ENCODE measurements at regions not wholly inside any gene's neighbourhood (a gene's known extent, or its start where the extent isn't known, plus 50 kb on each side); places are given as distances from the start of the nearest gene placed in this dataset.

DNA sequence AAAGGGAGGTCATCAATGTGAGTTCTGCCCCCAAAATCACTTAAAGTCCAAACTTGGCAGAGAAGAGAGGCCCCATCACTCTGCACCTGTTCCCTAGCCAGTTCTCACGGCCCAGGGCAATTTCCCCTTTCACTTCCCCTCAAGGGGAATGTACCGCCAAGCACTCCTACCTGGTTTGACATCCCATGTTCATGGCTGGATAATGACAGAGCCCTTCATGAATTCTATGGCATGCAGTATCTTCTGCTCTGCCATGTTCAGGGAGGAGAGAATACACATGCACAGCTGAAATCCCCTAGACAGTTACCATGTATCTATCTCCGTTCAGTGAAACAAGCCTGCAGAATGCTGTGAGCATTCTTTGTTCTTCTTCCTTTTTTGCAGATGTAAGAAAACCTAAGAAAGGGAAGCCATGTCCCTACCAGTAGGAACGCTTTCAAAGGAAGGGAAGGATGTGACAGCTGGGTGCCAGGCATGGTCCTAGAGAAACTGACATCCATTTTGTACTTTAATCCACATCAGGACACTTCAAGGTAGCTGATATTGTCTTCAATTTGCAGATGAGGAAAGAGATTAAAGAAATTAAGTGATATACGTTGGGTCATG lies 79.8 kb upstream of the ARID1B start:
- no peak overlapping the region for H3K27ac ChIP-seq
- no peak for DNase-seq
- H3K27me3 ChIP-seq: no peaks in the 10 kb centered on the region
- no peak for TF ChIP-seq POLR2A (IDR thresholded peaks at IDR 0.05)
- TF ChIP-seq, protein P1, sequence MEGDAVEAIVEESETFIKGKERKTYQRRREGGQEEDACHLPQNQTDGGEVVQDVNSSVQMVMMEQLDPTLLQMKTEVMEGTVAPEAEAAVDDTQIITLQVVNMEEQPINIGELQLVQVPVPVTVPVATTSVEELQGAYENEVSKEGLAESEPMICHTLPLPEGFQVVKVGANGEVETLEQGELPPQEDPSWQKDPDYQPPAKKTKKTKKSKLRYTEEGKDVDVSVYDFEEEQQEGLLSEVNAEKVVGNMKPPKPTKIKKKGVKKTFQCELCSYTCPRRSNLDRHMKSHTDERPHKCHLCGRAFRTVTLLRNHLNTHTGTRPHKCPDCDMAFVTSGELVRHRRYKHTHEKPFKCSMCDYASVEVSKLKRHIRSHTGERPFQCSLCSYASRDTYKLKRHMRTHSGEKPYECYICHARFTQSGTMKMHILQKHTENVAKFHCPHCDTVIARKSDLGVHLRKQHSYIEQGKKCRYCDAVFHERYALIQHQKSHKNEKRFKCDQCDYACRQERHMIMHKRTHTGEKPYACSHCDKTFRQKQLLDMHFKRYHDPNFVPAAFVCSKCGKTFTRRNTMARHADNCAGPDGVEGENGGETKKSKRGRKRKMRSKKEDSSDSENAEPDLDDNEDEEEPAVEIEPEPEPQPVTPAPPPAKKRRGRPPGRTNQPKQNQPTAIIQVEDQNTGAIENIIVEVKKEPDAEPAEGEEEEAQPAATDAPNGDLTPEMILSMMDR (IDR thresholded peaks at IDR 0.05): no peak
- peaks cover 0 to 15% (median 0%) of the 10 kb centered on the region in 12 donors for H3K4me1 ChIP-seq
- no peaks in the 10 kb centered on the region for H3K36me3 ChIP-seq
- intact Hi-C loops (cut with DNase I): no loop called here
- H3K4me3 ChIP-seq: no peak overlapping the region
- ATAC-seq: no peak
- WGBS, 4 donors: 66 to 76% (median 68%) methylated on average over 5 of the region's 5 CpGs
- H3K9me3 ChIP-seq: no peaks in the 10 kb centered on the region

DNA sequence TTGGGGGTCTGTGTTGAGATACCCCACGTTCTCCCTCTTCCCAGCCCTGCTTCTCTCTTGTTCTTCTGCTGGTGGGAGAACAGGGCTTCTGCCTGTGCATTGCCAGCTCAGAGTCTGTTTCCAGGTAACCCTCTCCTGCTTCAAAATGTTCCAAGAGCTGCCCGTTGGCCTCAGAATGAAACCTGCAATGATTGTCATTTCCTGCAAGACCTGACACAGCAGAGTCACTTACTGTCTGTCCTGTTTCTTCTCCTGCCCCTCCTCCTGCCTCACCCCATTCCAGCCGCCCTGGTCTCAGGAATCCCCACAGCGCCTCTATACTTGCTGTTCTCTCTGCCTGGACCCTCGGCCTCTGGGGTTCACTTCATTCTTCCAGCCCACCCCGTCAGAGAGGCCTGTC lies 81.4 kb upstream of the ARID1B start:
- Histone ChIP-seq H3K4me3 (no peak overlapping the region), H3K27me3 (no peaks in the 10 kb centered on the region), H3K9me3 (no peaks in the 10 kb centered on the region), H3K4me1 (peaks cover 0 to 15% (median 0%) of the 10 kb centered on the region in 12 donors), H3K27ac (no peak overlapping the region), H3K36me3 (no peaks in the 10 kb centered on the region)
- intact Hi-C loops (cut with DNase I): no loop called here
- 82 to 91% (median 87%) methylated on average over 6 of the region's 6 CpGs for WGBS, 4 donors
- TF ChIP-seq, protein P1 (IDR thresholded peaks at IDR 0.05): no peak
- no peak for TF ChIP-seq POLR2A (IDR thresholded peaks at IDR 0.05)
- ATAC-seq: no peak
- no peak for DNase-seq

DNA sequence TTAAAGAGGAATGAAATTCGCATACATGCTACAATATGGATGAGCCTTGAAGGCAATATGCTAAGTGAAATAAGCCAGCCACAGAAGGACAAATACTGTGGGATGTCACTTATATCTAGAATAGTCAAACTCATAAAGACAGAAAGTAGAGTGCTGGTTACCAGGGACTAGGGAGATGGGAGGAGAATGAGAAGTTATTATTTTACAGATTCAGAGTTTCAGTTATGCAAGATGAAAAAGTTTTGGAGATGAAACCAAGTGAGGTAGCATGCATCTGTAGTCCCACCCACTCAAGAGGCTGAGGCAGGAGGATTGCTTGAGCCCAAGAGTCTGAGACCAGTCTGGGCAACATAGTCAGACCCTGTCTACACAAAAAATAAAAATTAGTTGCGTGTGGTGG lies 82.5 kb upstream of the ARID1B start:
- Histone ChIP-seq H3K27me3 (no peaks in the 10 kb centered on the region), H3K36me3 (no peaks in the 10 kb centered on the region), H3K27ac (no peak overlapping the region), H3K4me1 (peaks cover 0 to 15% (median 0%) of the 10 kb centered on the region in 12 donors), H3K4me3 (no peak overlapping the region), H3K9me3 (no peaks in the 10 kb centered on the region)
- WGBS, 4 donors: 94 to 97% (median 95%) methylated on average over 2 of the region's 2 CpGs
- intact Hi-C loops (cut with DNase I): loop anchor here in 1 of 10 donors (5.0 kb wide), 1 partner anchor 78 kb away; no protein-coding TSS in a partner anchor
- no peak for ATAC-seq
- no peak for DNase-seq
- TF ChIP-seq POLR2A (IDR thresholded peaks at IDR 0.05): no peak
- TF ChIP-seq, protein P1 (IDR thresholded peaks at IDR 0.05): no peak

DNA sequence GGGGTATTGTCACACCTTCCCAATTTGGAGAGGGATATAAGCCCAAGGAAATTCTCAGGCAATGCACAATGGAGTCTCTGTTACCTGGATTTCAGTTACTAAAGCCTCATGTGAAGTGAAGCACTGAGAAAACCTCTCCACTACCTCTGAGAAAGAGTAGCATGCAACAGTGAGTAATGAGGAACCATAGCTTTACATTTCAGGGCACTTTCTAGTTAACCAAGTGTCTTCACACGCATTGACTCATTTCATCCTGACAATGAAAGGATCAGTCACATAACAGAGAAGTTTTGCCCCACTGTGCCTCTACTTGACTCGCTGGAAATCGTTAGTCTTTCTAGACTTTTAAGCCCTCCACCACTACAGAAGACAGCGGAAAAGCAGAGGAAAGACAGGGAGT lies 86.2 kb upstream of the ARID1B start:
- H3K4me3 ChIP-seq: no peak overlapping the region
- no peak for TF ChIP-seq POLR2A (IDR thresholded peaks at IDR 0.05)
- no peaks in the 10 kb centered on the region for H3K36me3 ChIP-seq
- ATAC-seq (no peak), DNase-seq (no peak)
- intact Hi-C loops (cut with DNase I): loop anchor here in 1 of 10 donors (5.0 kb wide), 1 partner anchor 81 kb away; no protein-coding TSS in a partner anchor
- no peaks in the 10 kb centered on the region for H3K9me3 ChIP-seq
- H3K4me1 ChIP-seq: peaks cover 0 to 10% (median 6%) of the 10 kb centered on the region in 12 donors
- no peak overlapping the region for H3K27ac ChIP-seq
- no peaks in the 10 kb centered on the region for H3K27me3 ChIP-seq
- 93 to 95% (median 93%) methylated on average over 4 of the region's 4 CpGs for WGBS, 4 donors

DNA sequence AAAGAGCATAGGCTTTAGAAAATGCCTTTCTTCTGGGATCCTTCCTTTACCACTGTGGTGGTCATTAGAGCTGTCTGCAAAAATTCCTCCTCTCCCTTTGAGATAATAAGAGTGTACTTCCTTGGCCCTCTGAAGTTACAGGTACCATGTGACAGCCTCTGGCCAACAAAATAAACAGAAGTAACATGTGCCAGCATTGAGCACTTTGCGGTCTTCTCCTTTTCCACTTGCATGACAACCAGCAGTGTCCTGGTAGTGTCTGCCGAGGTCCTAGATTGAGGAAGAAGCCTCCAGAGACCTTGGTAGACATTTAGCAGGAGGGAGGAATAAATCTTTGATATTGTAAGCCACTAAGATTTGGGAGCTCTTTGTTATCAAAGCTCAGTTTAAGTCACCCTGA lies 87.5 kb upstream of the ARID1B start:
- no peak for TF ChIP-seq POLR2A (IDR thresholded peaks at IDR 0.05)
- TF ChIP-seq, protein P1 (IDR thresholded peaks at IDR 0.05): no peak
- Histone ChIP-seq H3K9me3 (no peaks in the 10 kb centered on the region), H3K36me3 (no peaks in the 10 kb centered on the region), H3K27me3 (no peaks in the 10 kb centered on the region), H3K27ac (no peak overlapping the region), H3K4me3 (no peak overlapping the region), H3K4me1 (peaks cover 0 to 18% (median 11%) of the 10 kb centered on the region in 12 donors)
- intact Hi-C loops (cut with DNase I): loop anchor here (2.0 to 10.0 kb wide), 15 partner anchors 33 to 585 kb away; partner anchors contain the start of gene ARID1B (in 1 of the 10)
- no peak for DNase-seq
- 80 to 100% (median 90%) methylated on average over 2 of the region's 2 CpGs for WGBS, 4 donors
- no peak for ATAC-seq
